Transverse colon (tissue), 4 donors: ENCODE measurements at regions not wholly inside any gene's neighbourhood (a gene's known extent, or its start where the extent isn't known, plus 50 kb on each side); places are given as distances from the start of the nearest gene placed in this dataset.

Source experiments
- CTCF ChIP-seq, 5 experiments: fragments of 200-600 bp in 3 of 5; fragments of 450-650 bp in 2 of 5; sonication (generic) in 3 of 5; IDR thresholded peaks; 1 replicate in 2 of 5; 2 replicates in 3 of 5; pipeline ENCODE4 v1.5.1; 2016 to 2017; ENCODE audit warnings: antibody characterized with exemption in 5 of 5, inconsistent platforms in 3 of 5, mild to moderate bottlenecking in 2 of 5, moderate library complexity in 1 of 5
- POLR2A ChIP-seq: fragments of 450-650 bp; IDR thresholded peaks from one replicate; pipeline ENCODE4 v1.6.1; 2016; ENCODE audit warnings: antibody characterized with exemption, mild to moderate bottlenecking, moderate library complexity
- POLR2AphosphoS5 ChIP-seq, 3 donors: sonication (generic); formaldehyde crosslinking; IDR thresholded peaks; one replicate each; pipeline ENCODE4 v1.6.1; 2016; ENCODE audit warnings: antibody characterized with exemption in 3 of 3

GRCh38 chr4:152023674-152024073 lies 262.9 kb upstream of the GATB start:
- TF ChIP-seq CTCF (IDR thresholded peaks at IDR 0.05) = no peak
- TF ChIP-seq POLR2A = no peak
- TF ChIP-seq POLR2AphosphoS5 (IDR thresholded peaks at IDR 0.05) = no peak
